NB4 (cell line): ENCODE measurements at regions not wholly inside any gene's neighbourhood (a gene's known extent, or its start where the extent isn't known, plus 50 kb on each side); places are given as distances from the start of the nearest gene placed in this dataset.

Experiments used
- CTCF ChIP-seq: IDR thresholded peaks from one replicate; pipeline ENCODE4 v1.5.1; 2012; ENCODE audit warnings: low read depth, low read length
- MAX ChIP-seq: IDR thresholded peaks from 2 replicates; pipeline ENCODE4 v1.6.1; 2011; ENCODE audit warnings: low read depth, low read length
- POLR2A ChIP-seq: IDR thresholded peaks from 2 replicates; pipeline ENCODE4 v1.6.1; 2011; ENCODE audit warnings: mild to moderate bottlenecking; ENCODE audit not compliant: insufficient read length; ENCODE audit errors: extremely low read depth

- TF ChIP-seq CTCF = no peak
- TF ChIP-seq MAX = no peak
- no peak for TF ChIP-seq POLR2A
Observed at GRCh38 chr1:38652217-38652616, 207.4 kb downstream of the RRAGC start.
